GM12891 (cell line): ENCODE measurements at regions not wholly inside any gene's neighbourhood (a gene's known extent, or its start where the extent isn't known, plus 50 kb on each side); places are given as distances from the start of the nearest gene placed in this dataset.

Experiments
- PAX5 ChIP-seq: IDR thresholded peaks from 2 replicates; pipeline ENCODE4 v1.6.1; 2011; ENCODE audit warnings: low read length, moderate library complexity, mild to moderate bottlenecking; ENCODE audit not compliant: insufficient read depth, severe bottlenecking
- POLR2A ChIP-seq: IDR thresholded peaks from 2 replicates; pipeline ENCODE4 v1.6.1; 2011; ENCODE audit warnings: low read depth, low read length, control low read depth
- POLR2AphosphoS5 ChIP-seq: IDR thresholded peaks from 2 replicates; pipeline ENCODE4 v1.6.1; 2011; ENCODE audit warnings: low read depth, low read length, control low read depth
- POU2F2 ChIP-seq: IDR thresholded peaks from 2 replicates; pipeline ENCODE4 v1.6.1; 2011; ENCODE audit warnings: low read depth, mild to moderate bottlenecking, control low read depth, low read length, moderate library complexity
- SPI1 ChIP-seq: IDR thresholded peaks from 2 replicates; pipeline ENCODE4 v1.6.1; 2011; ENCODE audit warnings: low read depth, low read length, control low read depth
- TAF1 ChIP-seq: IDR thresholded peaks from 2 replicates; pipeline ENCODE4 v1.6.1; 2011; ENCODE audit warnings: low read depth, low read length, control low read depth

- TF ChIP-seq POLR2A (no peak), TAF1 (no peak), SPI1 (no peak), POLR2AphosphoS5 (no peak), PAX5 (no peak), POU2F2 (no peak)
Observed at GRCh38 chr1:68291688-68292384, 59.5 kb upstream of the WLS start.
